ENCODE measurements at regions not wholly inside any gene's neighbourhood (a gene's known extent, or its start where the extent isn't known, plus 50 kb on each side); places are given as distances from the start of the nearest gene placed in this dataset.
"Not testable (repeated sequence)": the region's sequence is repeated elsewhere in the genome, so short reads cannot be mapped to it uniquely, and the experiment has no call there.

DNA sequence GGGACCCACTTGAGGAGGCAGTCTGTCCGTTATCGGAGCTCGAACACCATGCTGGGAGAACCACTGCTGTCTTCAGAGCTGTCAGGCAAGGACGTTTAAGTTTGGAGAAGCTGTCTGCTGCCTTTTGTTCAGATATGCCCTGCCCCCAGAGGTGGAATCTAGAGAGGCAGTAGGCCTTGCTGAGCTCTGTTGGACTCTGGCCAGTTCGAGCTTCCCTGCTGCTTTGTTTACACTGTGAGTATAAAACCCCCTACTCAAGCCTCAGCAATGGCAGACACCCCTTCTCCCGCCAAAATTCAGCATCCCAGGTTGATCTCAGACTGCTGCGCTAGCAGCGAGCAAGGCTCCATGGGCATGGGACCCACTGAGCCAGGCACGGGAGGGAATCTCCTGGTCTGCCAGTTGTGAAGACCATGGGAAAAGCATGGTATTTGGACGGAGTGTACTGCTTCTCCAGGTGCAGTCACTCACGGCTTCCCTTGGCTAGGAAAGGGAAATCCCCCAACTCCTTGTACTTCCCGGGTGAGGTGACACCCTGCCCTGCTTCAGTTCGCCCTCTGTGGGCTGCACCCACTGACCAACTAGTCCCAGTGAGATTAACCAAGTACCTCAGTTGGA, 134.5 kb upstream of the RBMS1 start:
- TF ChIP-seq, protein P1, sequence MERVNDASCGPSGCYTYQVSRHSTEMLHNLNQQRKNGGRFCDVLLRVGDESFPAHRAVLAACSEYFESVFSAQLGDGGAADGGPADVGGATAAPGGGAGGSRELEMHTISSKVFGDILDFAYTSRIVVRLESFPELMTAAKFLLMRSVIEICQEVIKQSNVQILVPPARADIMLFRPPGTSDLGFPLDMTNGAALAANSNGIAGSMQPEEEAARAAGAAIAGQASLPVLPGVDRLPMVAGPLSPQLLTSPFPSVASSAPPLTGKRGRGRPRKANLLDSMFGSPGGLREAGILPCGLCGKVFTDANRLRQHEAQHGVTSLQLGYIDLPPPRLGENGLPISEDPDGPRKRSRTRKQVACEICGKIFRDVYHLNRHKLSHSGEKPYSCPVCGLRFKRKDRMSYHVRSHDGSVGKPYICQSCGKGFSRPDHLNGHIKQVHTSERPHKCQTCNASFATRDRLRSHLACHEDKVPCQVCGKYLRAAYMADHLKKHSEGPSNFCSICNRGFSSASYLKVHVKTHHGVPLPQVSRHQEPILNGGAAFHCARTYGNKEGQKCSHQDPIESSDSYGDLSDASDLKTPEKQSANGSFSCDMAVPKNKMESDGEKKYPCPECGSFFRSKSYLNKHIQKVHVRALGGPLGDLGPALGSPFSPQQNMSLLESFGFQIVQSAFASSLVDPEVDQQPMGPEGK (CRISPR knock-in tag; IDR thresholded peaks at IDR 0.05; ENCODE audit: borderline replicate concordance), result not testable (repeated sequence)
- not testable (repeated sequence) for TF ChIP-seq ISL1 (CRISPR knock-in tag; IDR thresholded peaks at IDR 0.05); TOX (CRISPR knock-in tag; IDR thresholded peaks at IDR 0.05; ENCODE audit: borderline replicate concordance); CSDC2 (CRISPR knock-in tag; IDR thresholded peaks at IDR 0.05); ZFP3 (CRISPR knock-in tag; IDR thresholded peaks at IDR 0.05); BACH2 (CRISPR knock-in tag; IDR thresholded peaks at IDR 0.05; ENCODE audit: borderline replicate concordance); TCF4 (CRISPR knock-in tag; IDR thresholded peaks at IDR 0.05; ENCODE audit: borderline replicate concordance); OSR1 (CRISPR knock-in tag; IDR thresholded peaks at IDR 0.05); ZFP30 (CRISPR knock-in tag; IDR thresholded peaks at IDR 0.05); ZC3H10 (CRISPR knock-in tag; IDR thresholded peaks at IDR 0.05); SNAI2 (CRISPR knock-in tag; IDR thresholded peaks at IDR 0.05)

Measured in SK-N-SH treated with all-trans-retinoic acid at 6 μM for 48 hours (cell line).